Epithelial cell of esophagus (primary cell): ENCODE measurements at regions not wholly inside any gene's neighbourhood (a gene's known extent, or its start where the extent isn't known, plus 50 kb on each side); places are given as distances from the start of the nearest gene placed in this dataset.
"Not testable (repeated sequence)": the region's sequence is repeated elsewhere in the genome, so short reads cannot be mapped to it uniquely, and the experiment has no call there.

Experiments used
- DNase-seq: peaks from one replicate; pipeline ENCODE4 v3.0.0; 2010; ENCODE audit warnings: low read depth
- H3K4me3 ChIP-seq: 2 replicates; pipeline ENCODE4 v1.5.1; 2011; ENCODE audit warnings: mild to moderate bottlenecking, low read length, control low read depth
- TF ChIP-seq, protein P1 (sequence below): IDR thresholded peaks from 2 replicates; pipeline ENCODE4 v1.5.1; 2011; ENCODE audit warnings: low read depth, mild to moderate bottlenecking, low read length, control low read depth, inconsistent platforms; ENCODE audit not compliant: insufficient read depth; ENCODE audit errors: missing control alignments

DNA sequence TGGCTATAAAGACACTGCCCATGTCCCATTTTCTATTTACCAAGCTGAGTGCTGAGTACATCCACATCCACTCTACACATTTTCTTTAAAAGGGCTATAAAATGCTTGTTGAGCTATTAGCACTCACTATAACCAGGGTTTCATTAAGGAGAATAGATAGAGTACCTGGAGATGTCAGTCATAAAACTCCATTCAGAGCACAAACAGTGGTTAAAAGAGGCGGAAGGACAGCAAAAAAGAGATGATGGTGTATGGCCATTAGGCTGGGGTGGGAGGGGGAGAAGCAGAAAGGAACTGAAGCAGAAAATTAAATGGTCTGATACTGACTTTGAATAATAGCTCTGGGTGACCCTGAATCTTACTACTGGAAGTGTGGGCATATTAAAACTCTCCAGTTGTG is 609.9 kb upstream of the MAP3K7 start:
- TF ChIP-seq, protein P1, sequence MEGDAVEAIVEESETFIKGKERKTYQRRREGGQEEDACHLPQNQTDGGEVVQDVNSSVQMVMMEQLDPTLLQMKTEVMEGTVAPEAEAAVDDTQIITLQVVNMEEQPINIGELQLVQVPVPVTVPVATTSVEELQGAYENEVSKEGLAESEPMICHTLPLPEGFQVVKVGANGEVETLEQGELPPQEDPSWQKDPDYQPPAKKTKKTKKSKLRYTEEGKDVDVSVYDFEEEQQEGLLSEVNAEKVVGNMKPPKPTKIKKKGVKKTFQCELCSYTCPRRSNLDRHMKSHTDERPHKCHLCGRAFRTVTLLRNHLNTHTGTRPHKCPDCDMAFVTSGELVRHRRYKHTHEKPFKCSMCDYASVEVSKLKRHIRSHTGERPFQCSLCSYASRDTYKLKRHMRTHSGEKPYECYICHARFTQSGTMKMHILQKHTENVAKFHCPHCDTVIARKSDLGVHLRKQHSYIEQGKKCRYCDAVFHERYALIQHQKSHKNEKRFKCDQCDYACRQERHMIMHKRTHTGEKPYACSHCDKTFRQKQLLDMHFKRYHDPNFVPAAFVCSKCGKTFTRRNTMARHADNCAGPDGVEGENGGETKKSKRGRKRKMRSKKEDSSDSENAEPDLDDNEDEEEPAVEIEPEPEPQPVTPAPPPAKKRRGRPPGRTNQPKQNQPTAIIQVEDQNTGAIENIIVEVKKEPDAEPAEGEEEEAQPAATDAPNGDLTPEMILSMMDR = no peak
- no peak for DNase-seq
- H3K4me3 ChIP-seq = no peak overlapping the region

DNA sequence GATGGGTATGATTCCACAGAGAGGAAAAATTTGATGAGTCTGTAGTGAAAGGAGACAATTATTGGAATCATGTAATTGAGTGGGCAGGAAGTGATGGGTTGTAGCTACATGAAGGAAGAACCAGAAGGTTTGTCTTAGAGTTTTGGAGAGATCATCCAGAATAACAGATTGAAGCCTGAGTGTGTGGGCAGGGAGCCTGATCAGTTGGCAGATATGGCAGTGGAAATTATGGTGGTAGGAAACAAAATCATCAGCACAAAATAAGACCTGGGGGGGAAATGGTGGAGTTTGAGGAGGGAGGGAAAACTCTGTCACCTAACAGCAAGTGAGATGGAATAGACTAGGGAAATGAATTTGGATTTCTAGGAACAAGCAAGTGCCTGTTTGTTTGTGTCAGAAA is 606.6 kb upstream of the MAP3K7 start:
- DNase-seq = no peak
- TF ChIP-seq, protein P1 = no peak

GRCh38 chr6:91190041-91190440 is 603.2 kb upstream of the MAP3K7 start:
- not testable (repeated sequence) for H3K4me3 ChIP-seq, DNase-seq

More for the DNA sequence above, 606.6 kb upstream of the MAP3K7 start:
- H3K4me3 ChIP-seq = no peak overlapping the region

GRCh38 chr6:91185072-91185471 is 598.2 kb upstream of the MAP3K7 start:
- DNase-seq = no peak
- TF ChIP-seq, protein P1 = no peak

DNA sequence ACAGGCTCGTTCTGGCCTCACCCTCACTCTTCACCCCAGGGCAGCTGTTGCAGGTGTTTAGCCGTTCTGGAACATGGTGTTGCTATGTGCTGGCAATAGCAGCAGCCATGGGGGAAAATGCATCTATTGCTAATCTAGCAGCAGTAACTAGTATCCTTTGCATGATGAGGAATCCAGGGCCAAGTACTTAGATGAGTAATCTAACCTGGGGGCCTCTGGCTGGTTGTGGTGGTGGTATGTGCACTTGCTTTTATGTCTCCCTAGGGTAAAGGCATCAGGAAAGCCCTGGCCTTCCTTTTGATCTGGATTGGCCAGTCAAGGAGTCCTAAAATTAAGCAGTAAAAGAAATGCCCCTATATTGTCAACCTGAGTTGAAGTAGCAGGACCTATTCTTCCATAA is 594.5 kb upstream of the MAP3K7 start:
- no peak for DNase-seq
- TF ChIP-seq, protein P1 = no peak
- H3K4me3 ChIP-seq = no peak overlapping the region

More at GRCh38 chr6:91185072-91185471, 598.2 kb upstream of the MAP3K7 start:
- H3K4me3 ChIP-seq = no peak overlapping the region

- TF ChIP-seq, protein P1 = no peak
- H3K4me3 ChIP-seq = no peak overlapping the region
- DNase-seq = no peak
Measured at GRCh38 chr6:91173651-91174050, 586.8 kb upstream of the MAP3K7 start.

- H3K4me3 ChIP-seq = no peak overlapping the region
- TF ChIP-seq, protein P1 = no peak
- DNase-seq = no peak
Measured at GRCh38 chr6:91173186-91173585, 586.3 kb upstream of the MAP3K7 start.
